ENCODE measurements at regions not wholly inside any gene's neighbourhood (a gene's known extent, or its start where the extent isn't known, plus 50 kb on each side); places are given as distances from the start of the nearest gene placed in this dataset.

DNA sequence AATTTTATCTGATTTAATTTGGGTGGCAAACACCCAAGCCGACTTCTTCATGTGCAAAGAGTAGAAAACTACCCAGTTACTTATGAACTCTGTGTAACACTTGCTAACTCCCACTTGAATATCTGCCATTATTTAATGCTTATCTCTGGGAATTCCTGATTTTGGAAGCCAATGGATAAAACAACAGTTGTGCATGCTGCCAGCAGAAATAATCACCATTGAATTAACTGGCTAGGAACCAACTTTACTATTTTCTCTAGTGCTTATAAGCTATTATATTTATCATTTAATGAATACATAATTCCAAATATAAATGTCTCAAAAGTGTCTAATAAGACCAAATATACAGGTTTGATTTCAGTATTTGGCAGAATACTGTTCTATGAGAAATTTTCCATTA is 85.7 kb downstream of the IZUMO3 start:
- TF ChIP-seq, protein P1, sequence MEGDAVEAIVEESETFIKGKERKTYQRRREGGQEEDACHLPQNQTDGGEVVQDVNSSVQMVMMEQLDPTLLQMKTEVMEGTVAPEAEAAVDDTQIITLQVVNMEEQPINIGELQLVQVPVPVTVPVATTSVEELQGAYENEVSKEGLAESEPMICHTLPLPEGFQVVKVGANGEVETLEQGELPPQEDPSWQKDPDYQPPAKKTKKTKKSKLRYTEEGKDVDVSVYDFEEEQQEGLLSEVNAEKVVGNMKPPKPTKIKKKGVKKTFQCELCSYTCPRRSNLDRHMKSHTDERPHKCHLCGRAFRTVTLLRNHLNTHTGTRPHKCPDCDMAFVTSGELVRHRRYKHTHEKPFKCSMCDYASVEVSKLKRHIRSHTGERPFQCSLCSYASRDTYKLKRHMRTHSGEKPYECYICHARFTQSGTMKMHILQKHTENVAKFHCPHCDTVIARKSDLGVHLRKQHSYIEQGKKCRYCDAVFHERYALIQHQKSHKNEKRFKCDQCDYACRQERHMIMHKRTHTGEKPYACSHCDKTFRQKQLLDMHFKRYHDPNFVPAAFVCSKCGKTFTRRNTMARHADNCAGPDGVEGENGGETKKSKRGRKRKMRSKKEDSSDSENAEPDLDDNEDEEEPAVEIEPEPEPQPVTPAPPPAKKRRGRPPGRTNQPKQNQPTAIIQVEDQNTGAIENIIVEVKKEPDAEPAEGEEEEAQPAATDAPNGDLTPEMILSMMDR (IDR thresholded peaks at IDR 0.05): no peak
- TF ChIP-seq EP300 (IDR thresholded peaks at IDR 0.05): no peak
- no peak for TF ChIP-seq POLR2A (IDR thresholded peaks at IDR 0.05)

All from ovary (tissue), 3 donors.